ENCODE measurements at regions not wholly inside any gene's neighbourhood (a gene's known extent, or its start where the extent isn't known, plus 50 kb on each side); places are given as distances from the start of the nearest gene placed in this dataset.

DNA sequence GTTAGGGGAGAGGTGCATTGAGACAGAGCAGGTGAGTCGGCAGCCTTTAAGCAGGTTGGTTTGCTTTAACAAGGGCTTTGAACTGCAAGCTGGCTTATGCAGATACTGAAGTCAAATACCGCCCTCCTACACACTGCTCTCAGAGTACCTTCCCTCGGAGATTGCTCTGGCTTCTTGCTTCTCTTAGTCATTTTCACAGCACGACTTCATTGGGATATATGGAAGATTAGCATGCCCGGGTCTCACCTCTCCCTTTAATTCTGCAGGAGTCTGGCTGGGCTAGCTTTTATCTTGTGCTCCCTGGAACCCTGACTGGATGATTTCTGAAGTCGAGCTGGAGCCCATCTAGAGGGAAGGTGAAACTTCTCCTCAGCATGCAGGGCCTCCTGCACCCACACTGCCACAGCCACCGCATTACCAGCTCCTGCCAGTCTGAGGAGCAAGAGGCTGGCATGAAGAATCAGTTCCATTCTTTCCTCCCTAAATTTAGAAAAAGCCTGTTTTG is 395.5 kb upstream of the HNRNPA3 start:
- no peak for DNase-seq (ENCODE audit: low read depth)

DNA sequence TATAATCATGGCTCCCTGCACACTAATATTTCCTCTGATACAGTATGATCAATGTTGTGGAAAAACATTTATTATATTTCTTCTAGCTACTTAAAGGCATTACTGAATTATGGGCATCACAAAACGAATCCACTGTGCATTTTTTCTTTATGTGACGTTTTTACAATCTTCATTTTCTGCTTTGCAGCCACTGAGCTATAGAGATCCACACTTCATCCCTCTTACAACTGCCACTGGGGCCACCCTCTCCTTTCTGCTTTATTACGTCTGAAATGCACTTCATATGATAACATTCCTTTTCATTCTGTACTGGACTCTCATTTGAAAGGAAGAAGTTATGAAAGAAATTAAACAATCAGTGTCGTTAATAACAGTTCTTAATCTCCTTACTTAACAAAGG is 394.5 kb upstream of the HNRNPA3 start:
- DNase-seq (ENCODE audit: low read depth): no peak

DNA sequence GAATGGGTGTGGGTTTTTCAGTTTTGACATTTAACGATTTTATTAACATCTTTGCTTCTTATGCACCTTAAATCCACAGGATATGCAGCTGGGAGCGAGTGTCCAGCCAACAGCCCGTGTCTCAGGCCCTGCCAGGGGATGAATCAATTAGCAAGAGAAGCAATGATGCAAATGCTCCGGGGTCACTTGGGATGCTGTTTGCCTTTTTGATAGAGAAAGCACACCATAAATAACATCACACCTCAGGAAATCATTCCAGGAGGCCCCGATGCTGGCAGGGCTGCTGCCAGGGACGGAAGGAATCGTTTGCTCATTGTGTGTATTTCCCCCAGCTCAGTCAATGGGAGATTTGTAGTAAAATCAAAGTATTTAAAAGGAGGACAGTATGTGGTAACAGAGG is 394.0 kb upstream of the HNRNPA3 start:
- DNase-seq (ENCODE audit: low read depth): no peak

DNA sequence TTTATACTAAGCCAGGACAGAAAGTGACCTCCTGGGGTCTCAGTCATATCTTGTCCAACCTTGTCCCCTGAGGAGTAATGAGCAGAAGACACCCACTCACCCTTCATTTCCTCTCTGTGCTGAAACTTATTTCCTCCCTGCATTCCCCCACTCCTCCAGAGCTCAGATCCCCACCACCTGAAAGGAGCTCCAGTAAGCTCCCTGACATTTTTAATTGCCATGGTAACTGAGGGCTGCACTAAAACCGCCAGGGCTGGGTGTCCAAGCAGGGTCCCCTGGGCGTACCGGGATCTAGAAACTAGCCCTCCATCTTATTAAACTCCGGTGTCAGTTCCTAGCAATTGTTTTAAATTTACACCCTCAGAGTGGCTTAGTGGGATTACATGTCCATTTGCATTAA is 393.3 kb upstream of the HNRNPA3 start:
- DNase-seq (ENCODE audit: low read depth): no peak

DNA sequence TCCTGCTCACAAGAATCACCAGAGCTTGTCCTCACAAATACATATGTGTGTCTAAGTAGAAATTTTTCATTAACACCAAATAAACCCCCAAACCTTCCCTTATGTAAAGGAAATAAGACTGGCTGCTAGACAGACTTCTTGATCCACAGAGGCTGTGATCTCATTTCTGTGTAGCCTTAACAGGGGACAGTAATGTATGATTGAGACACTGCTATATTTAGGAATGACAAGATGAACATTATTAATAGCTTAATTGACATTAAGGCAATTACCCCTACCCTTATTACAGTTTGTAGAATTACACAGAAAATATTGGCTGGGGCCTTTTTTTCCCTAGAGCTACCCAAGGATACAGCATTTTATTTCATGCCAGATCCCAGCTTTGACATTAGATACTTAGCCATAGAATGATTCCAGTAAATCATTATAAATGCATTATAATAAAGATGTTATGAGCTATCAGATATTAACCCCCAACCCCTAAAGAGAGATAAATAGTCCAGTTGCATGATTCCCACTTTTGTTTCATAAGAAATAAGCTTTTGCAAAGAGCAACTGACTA is 392.1 kb upstream of the HNRNPA3 start:
- no peak for DNase-seq (ENCODE audit: low read depth)

DNA sequence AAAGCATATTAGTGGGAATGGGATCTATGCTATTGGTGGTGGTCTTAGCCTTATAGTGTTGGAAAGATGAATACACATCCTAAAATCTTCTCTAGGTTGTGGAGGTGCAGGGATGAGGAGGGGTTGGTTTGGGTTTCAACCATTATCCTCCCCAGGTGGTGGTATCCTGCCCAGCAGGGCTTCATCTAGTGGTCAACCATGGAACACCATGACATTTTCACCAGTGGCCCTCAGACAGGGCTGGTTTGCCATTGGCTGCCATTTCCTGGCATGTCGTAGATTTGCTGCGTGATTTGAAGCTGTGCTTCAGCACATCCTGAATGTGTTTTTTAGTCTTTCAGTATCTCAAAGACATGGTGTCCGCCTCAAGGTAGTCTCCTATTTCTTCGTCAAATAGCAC is 391.2 kb upstream of the HNRNPA3 start:
- no peak for DNase-seq (ENCODE audit: low read depth)

DNA sequence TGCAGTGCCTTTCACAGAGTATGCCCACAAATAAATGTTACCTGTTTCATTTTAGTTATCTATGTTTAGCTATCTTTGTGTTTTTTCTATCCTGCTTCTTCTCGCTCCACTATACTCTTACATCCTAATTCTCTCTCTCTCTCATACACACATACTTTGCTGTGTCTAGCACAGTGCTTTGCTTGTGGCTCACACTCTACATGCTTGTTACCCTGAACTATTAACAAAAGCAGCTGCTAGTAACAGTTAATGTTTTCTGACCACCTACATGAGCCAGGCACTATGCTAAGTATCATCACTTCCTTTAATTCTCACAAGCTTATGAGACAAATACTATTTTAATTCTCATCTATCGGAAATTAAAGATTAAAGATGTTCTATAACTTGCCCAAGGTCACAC is 390.5 kb upstream of the HNRNPA3 start:
- DNase-seq (ENCODE audit: low read depth): no peak

DNA sequence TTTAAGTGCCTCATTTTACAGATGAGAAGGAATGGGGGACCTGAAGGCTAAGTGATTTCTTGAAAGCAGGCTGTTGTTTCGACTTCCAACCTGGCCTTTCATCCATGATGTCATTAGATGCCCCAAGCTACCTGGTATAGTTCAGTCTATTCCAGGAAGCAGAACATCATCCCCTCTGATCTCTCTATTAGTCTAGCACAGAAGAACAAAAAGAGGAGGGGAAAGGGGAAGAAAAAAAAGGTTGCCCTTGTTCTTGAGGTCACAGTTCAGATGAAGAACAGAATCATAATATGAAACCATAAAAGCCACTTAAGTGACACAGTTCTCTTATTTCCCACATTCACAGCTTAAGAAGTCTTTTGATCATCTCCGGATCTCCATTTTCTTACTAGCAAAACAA is 386.2 kb upstream of the HNRNPA3 start:
- no peak for DNase-seq (ENCODE audit: low read depth)

DNA sequence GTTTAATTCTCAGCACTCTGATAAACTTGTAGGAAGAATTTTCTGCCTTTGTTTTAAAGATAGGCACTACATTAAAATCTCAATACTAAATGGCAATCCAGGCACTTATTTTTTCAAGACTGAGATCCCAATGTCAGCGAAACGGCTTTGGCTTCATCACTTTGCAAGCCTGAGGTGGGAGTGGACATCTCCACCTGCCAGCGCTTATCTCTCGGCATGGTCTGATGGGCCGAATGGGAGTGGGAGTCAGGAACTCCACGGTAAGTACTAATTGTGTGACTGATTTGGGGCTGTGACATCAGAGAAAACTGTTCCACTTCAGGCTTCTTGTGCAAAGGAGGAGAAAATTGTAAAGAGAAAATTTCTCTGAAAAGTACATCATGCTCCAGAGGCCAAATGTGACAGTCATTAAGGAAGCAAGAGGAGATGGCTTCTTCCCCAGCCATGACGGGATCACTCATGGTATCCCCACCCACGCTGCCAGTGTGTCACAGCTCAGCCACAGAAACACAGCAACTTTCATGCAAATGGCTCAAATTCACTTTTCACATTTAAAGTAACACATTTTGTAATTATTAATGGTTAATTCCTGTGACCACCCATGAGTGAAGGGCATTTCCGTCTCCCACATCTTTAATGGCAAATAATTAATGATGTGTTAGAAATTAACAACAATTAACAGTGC is 385.5 kb upstream of the HNRNPA3 start:
- DNase-seq (ENCODE audit: low read depth): no peak

DNA sequence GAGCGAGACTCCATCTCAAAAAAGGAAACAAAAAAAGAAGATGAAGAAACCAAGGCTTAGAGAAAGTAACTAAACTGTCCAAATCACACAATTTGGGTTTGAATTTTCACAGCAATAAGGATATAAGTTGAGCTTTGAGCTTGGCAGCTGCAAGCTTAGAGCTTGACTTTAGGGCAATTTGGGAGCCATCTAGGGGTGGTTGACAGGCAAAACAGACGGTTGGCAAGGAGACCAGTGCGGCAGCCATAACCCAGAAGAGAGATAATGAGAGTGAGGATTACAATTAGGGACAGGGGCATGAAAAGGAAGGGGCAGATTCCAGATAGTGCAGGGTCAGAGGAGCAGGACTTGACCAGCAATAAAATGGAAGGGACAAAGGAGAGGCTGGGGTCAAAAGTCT is 382.2 kb upstream of the HNRNPA3 start:
- DNase-seq (ENCODE audit: low read depth): no peak

DNA sequence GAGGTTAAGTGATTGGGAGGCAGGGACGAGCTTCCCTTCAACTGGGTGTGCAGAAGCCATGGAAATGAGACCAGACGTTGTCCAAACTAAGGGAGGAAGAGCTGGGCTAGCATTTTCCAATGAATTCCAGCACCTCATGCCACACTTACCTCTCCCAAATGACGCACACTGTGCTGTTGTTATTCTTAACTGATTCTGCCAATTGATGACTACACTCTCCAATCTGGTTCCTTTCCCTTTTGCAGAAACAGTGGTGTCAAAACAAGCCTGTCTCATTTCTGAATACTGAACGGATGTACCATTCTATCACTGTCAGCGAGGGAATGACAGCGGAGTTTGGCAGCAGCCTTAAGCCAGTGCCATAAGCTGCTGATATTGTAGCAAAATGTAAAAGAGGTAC is 380.5 kb upstream of the HNRNPA3 start:
- no peak for DNase-seq (ENCODE audit: low read depth)

DNA sequence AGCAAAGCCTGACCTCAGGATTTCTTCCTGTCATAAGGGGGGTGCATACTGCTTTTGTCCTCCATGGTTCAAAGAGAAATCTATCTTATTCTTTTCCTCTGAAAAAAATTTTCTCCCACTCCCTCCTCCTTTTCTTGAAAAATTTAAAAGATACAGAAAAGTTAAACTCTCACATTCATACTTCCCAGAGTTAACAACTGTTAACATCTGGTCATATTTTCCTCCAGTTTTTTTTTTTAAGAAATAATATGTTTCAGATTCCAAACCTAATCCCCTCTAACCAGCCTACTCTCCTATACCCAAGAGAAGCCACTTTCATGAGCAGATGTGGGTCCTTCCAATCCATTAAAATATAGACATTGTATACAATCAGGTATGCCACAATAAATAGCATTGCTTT is 378.9 kb upstream of the HNRNPA3 start:
- no peak for DNase-seq (ENCODE audit: low read depth)

DNA sequence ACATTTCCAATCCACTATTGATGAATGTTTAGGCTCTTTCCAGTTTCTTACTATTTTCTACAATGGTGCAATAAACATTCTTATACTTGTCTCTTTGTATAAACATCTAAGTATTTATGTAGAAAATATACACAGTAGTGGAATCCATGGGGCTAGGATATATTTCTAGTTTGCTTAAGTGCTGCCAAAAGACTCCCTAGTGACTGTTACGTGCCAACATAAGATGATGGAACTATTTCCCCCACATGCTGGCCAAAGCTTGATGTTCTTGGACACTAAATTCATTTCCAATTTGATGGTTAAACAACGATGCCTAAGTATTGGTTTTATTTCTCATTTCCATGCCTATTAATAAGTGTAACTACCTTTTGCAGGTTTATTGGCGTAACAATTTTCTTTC is 378.4 kb upstream of the HNRNPA3 start:
- DNase-seq (ENCODE audit: low read depth): no peak

DNA sequence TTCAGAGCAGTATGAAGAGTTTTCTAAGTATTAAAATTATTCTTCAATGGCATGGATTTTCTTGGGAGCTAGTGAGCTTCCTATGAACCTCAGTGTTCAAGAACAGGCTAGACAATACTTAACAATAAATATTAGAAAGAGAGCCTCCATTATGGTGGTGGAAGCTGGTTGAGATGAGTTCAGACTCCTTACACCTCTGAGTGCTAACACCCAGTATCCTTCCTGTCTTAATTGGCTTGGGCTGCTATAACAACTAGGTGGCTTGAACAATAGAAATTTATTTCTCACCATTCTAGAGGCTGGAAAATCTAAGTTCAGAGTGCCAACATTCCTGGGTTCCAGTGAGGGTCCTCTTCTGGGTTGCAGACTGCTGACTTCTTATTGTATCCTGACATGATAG is 369.4 kb upstream of the HNRNPA3 start:
- DNase-seq (ENCODE audit: low read depth): no peak

DNA sequence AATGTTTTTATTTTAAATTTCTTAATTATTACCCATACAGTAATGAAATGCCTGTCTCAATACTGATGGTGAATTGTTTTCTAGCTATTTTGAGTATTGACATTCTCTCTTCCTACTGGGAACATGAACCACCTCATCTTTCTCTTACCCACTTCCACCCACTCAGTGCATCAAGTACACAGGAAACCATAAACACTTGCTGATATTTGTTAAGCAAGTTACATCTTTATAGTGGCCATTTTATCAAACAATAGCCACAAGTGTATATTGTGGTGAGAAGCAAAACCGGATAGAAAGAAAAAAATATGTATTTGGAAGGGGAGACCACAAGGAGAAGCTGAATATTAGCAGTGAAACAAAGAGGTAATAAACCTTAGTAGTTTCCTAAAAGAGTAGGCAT is 368.1 kb upstream of the HNRNPA3 start:
- DNase-seq (ENCODE audit: low read depth): no peak

DNA sequence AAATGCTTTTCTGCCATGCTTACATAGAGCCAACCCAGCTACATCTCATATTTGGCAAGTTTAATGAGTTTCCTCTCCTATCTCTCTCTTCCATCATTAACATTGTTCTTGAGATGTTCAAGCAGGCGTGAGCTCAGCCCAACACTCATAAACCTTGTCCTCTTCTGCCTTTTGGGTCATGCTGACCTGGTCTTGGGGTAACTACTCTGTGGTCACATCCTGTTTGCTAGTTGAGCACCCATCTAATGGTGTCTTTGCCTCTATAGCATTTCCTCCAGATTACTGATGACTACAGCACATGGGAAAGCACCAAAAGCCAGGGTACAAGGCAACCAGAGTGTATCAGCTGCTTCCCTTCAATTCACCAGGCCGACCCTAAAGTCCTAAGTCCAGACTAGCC is 366.9 kb upstream of the HNRNPA3 start:
- no peak for DNase-seq (ENCODE audit: low read depth)

DNA sequence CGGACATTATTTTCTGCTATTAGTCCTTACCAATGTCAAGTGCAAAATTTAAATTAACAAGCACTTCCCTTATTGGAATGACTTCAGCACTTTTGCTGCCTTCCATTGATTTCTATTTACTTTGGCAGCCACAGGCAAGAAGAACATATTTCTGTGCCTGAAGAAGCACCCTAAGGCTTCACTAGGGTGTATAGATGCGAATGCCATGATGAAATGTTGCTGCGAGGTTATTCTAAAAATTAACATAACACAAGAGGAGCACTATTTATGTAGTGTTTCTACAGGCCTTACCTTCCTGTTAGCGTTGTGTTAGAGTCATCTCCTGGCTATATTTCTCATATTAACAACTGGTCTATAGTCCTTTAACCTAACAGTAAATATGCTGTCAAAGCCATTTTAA is 365.0 kb upstream of the HNRNPA3 start:
- DNase-seq (ENCODE audit: low read depth): no peak

DNA sequence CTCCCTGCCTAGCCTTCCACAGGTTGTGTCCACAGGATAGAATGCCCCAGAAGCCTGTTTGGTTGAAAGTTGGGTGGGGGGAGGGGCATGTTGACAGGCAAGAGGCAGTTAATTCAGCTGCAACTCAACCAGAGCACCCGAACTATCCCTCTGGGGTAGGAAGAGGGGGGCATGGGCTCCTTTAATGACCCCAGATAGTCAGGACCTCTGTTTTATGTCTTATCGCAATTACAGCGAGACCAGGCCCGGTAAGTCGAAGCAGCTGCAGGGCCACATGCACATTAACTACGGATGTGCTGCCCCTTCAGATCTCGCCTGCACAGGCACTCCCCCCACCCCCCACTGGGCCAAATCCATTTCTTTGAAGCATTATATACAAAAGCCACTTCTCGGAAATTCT is 363.8 kb upstream of the HNRNPA3 start:
- DNase-seq (ENCODE audit: low read depth): no peak

DNA sequence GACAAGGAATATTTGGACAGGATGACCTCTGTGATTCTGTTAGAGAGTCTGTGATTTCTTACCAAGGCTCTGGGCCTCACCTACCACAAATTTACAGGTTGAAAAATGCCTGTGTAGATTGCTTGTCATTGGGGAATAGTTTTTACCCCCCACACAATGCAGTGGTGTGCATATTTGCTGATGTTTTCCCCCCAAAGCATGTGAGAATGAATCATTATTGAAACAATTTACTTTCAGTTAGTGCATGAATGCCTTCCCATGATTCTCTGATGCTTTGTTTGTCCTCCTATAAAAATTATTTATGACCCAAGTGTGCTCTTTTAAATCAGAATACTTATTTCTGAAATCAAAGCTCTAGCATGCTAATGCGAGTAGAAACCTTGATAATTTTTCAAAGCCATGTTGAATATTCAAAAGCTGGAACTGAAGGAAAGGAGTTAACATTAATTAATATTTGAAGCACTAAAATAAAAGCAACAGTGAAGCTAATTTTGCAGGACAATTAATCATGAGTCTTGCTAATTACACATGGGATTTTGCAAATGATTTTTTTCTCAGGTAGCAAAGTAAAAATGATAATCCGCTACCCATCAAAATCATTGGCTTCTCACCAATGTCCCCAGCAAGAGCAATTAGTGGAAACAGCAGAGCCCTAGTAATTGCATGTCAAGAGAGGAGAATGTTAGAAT is 361.2 kb upstream of the HNRNPA3 start:
- DNase-seq (ENCODE audit: low read depth): no peak

DNA sequence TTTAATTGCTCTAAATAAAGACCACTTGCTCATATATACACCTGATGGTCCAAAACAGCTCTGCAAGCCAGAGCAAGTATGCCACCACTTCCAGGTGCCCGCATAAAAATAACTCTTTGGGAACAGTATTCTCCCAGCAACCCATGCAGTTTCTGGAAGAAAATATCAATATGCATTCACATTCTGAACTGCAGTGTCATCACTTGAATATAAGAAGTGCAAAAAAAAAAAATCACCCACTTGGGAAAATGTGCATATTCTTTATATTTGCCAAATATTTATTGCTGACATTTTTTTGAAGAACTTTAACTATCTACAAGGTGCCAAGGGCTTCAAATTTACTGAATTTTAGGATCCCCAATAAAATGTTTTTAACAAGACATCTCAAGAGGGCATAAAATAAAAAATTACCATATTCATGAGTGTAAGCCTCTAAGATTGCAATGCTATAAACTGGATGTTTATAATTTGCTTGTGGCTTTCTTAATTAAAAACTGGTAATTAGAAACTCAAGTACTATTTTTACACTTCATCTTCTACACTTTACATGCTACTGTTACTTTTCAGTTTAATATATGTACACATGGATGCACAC is 360.6 kb upstream of the HNRNPA3 start:
- DNase-seq (ENCODE audit: low read depth): no peak

DNA sequence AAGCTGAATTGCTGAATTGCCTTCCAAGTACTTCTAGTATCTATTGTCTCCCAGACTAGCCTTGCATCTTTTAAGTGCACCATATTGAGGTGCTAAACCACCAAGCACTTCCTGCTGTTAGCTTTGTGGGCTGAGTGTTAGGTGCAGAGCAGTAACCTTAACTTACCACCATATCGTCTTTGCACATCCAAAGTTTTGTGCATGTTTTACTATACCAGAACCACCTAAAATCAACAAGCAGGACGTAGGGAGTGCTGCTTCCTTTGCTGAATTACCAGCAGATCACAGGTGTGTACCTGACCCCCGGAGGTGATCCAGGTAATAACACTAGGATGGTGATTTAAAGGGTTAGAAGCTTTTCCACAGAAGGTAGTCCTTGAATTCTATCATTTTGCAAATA is 359.9 kb upstream of the HNRNPA3 start:
- DNase-seq (ENCODE audit: low read depth): no peak

DNA sequence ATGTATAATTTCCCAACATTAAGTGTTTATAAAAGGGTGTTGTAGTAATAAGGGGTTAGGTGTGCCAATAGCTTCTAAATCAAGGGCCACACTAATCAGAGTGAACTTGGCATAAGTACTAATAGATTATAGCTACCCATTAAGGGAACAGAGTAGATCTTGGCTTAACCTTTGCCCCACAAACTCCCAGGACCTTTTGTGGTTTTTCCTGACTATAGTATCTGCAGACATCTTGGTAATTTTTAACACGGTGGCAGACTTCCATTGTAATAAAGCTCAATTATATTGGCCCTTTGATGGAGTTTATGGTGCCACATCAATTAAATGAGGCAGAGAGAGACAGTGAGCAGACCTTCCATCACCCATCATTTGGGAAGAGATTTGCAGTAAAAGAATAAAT is 358.5 kb upstream of the HNRNPA3 start:
- no peak for DNase-seq (ENCODE audit: low read depth)

DNA sequence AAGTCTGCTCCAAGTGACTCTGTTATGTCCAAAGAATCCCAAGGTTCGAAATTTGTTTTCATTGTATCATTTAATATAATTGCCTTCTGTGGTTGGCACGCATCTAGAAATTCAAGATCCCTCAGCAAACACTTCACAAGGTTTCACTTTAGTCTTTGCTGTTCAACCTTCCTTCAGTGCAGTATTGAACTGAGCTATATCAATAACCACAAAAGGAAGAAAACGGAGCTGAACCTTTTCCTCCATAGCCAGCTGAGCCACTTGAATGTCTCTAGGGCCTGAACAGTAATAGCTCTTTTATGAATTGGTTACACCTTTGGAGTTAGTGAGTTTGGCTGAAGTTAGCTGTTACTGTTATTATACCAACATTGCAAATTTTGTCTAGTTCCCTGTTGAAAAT is 357.7 kb upstream of the HNRNPA3 start:
- DNase-seq (ENCODE audit: low read depth): no peak

Data from fibroblast of the conjunctiva (primary cell).